Fibroblast of lung (primary cell): ENCODE measurements at regions not wholly inside any gene's neighbourhood (a gene's known extent, or its start where the extent isn't known, plus 50 kb on each side); places are given as distances from the start of the nearest gene placed in this dataset.
"Not testable (repeated sequence)": the region's sequence is repeated elsewhere in the genome, so short reads cannot be mapped to it uniquely, and the experiment has no call there.

Source experiments
- DNase-seq, 2 donors: peaks; one replicate each; pipeline versions ENCODE4 v3.0.0 to v3.0.0-alpha.2; 2010; ENCODE audit warnings: low read depth in 2 of 2
- H2AFZ ChIP-seq: 2 replicates; pipeline ENCODE4 v1.5.1; 2012; ENCODE audit warnings: low read length, control low read depth, inconsistent platforms
- H3K27ac ChIP-seq: 2 replicates; pipeline ENCODE4 v1.5.1; 2011; ENCODE audit warnings: low read length, control low read depth; ENCODE audit not compliant: insufficient read depth
- H3K27me3 ChIP-seq: 2 replicates; pipeline ENCODE4 v1.5.1; 2011; ENCODE audit warnings: mild to moderate bottlenecking, low read length; ENCODE audit not compliant: control insufficient read depth, insufficient read depth
- H3K36me3 ChIP-seq: 2 replicates; pipeline ENCODE4 v1.5.1; 2011; ENCODE audit warnings: low read length; ENCODE audit not compliant: control insufficient read depth, insufficient read depth
- H3K4me1 ChIP-seq: 2 replicates; pipeline ENCODE4 v1.5.1; 2011; ENCODE audit warnings: low read length; ENCODE audit not compliant: control insufficient read depth, insufficient read depth; ENCODE audit errors: extremely low read depth
- H3K4me2 ChIP-seq: 2 replicates; pipeline ENCODE4 v1.5.1; 2011; ENCODE audit warnings: low read length, control low read depth; ENCODE audit not compliant: insufficient read depth; ENCODE audit errors: extremely low read depth
- H3K4me3 ChIP-seq, 4 experiments: fragments of 200-600 bp in 1 of 4; sonication (generic) in 1 of 4; replicated peaks in 1 of 4; 2 replicates each; pipeline ENCODE4 v1.5.1; 2011 to 2016; ENCODE audit warnings: low read length in 4 of 4, low read depth in 3 of 4, mild to moderate bottlenecking in 3 of 4, control low read depth in 2 of 4, inconsistent platforms in 1 of 4, mixed read lengths in 1 of 4; ENCODE audit not compliant: insufficient read depth in 1 of 4; ENCODE audit errors: control extremely low read depth in 1 of 4
- H3K79me2 ChIP-seq: 2 replicates; pipeline ENCODE4 v1.5.1; 2012; ENCODE audit warnings: mild to moderate bottlenecking, low read length, inconsistent platforms; ENCODE audit not compliant: control insufficient read depth, insufficient read depth
- H3K9ac ChIP-seq: 2 replicates; pipeline ENCODE4 v1.5.1; 2011; ENCODE audit warnings: mild to moderate bottlenecking, low read length, control low read depth; ENCODE audit not compliant: insufficient read depth
- H3K9me3 ChIP-seq: 2 replicates; pipeline ENCODE4 v1.5.1; 2012; ENCODE audit warnings: low read depth, low read length; ENCODE audit not compliant: control insufficient read depth, insufficient read depth
- H4K20me1 ChIP-seq: 2 replicates; pipeline ENCODE4 v1.5.1; 2011; ENCODE audit warnings: low read length; ENCODE audit not compliant: control insufficient read depth, insufficient read depth; ENCODE audit errors: extremely low read depth
- EZH2 ChIP-seq: IDR thresholded peaks from 2 replicates; pipeline ENCODE4 v1.5.1; 2012; ENCODE audit warnings: low read length, control low read depth, mild to moderate bottlenecking; ENCODE audit errors: missing control alignments
- TF ChIP-seq, protein P1 (sequence below), 2 donors: IDR thresholded peaks in 1 of 2; conservative IDR thresholded peaks in 1 of 2; 1 replicate in 1 of 2; 2 replicates in 1 of 2; pipeline ENCODE4 v1.5.1; 2011 to 2012; ENCODE audit warnings: low read length in 2 of 2, control low read depth in 1 of 2, inconsistent platforms in 1 of 2, low read depth in 1 of 2, mild to moderate bottlenecking in 1 of 2

DNA sequence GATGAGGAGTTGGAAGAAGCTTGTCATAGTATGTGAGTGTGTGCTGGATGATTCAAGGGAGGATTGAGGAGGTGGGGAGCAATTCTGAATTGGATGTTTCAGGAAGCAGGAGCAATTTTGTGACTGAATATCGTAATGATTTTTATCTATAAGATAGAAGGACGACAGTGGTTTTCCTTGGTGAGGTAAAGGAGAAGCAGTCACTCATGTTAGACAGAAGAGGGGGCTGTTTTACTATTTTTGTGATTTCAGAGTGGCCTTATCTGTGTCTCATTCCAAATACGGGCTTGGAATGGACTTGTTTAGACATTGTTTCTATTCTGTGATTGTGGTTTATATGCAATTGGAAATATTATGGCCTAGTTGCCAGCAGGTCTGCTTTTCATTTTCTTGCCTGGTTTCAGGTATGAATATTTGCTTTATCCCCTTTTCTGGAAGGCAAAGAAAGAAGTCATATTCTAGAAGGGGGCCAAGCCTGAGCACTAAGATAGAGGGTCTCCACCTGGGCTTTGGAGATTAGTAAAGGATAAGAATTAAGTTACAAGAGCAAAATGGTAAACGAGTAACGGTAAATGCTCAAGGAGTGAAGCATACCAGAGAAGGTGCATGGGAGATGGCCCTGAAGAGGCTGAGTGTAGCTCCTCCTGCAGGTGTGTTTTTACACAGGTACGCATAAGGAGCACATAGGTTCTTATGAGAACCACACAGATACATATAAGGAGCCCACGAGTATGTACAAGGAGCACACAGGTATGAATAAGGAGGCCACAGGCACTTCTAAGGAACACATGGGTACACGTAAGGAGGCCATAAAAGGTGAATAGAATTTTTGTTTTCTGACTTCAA lies 124.6 kb upstream of the KCNAB1 start:
- Histone ChIP-seq H3K36me3 (no peaks in the 10 kb centered on the region), H3K4me3 (no peak overlapping the region), H3K27me3 (no peaks in the 10 kb centered on the region), H3K79me2 (no peaks in the 10 kb centered on the region), H4K20me1 (no peaks in the 10 kb centered on the region), H3K27ac (no peak overlapping the region), H3K4me1 (no peaks in the 10 kb centered on the region), H3K9me3 (no peaks in the 10 kb centered on the region), H3K9ac (no peak overlapping the region), H3K4me2 (no peak overlapping the region), H2AFZ (peak overlapping the region; percentile 35)
- TF ChIP-seq EZH2, result no peak
- TF ChIP-seq, protein P1, sequence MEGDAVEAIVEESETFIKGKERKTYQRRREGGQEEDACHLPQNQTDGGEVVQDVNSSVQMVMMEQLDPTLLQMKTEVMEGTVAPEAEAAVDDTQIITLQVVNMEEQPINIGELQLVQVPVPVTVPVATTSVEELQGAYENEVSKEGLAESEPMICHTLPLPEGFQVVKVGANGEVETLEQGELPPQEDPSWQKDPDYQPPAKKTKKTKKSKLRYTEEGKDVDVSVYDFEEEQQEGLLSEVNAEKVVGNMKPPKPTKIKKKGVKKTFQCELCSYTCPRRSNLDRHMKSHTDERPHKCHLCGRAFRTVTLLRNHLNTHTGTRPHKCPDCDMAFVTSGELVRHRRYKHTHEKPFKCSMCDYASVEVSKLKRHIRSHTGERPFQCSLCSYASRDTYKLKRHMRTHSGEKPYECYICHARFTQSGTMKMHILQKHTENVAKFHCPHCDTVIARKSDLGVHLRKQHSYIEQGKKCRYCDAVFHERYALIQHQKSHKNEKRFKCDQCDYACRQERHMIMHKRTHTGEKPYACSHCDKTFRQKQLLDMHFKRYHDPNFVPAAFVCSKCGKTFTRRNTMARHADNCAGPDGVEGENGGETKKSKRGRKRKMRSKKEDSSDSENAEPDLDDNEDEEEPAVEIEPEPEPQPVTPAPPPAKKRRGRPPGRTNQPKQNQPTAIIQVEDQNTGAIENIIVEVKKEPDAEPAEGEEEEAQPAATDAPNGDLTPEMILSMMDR (conservative IDR thresholded peaks at IDR 0.05 in 1 of 2, IDR thresholded peaks at IDR 0.05 in 1 of 2; ENCODE audit: low read depth in 1 of 2, low read length in 2 of 2), result peak; percentile 62 to 63
- peak; percentile 58 to 74 for DNase-seq

DNA sequence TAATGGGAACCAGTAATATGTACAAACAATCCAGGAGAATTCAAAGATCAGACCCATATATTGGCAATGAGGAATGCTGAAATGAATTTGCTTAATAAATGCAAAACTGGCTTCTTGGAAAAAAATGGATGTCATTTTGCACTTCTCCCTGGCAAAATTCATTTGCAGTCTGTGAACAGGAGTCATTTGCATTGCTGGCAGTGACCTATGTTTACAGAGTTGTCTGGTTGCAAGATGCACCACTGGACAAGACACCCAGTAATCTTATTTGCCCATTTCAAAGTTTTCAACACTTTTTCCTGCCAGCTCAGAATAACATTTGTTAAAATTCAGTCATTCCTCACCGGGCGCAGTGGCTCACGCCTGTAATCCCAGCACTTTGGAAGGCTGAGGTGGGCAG lies 123.5 kb upstream of the KCNAB1 start:
- TF ChIP-seq, protein P1 (conservative IDR thresholded peaks at IDR 0.05 in 1 of 2, IDR thresholded peaks at IDR 0.05 in 1 of 2; ENCODE audit: low read depth in 1 of 2, low read length in 2 of 2), result no peak
- no peak for TF ChIP-seq EZH2
- Histone ChIP-seq H3K4me1 (no peaks in the 10 kb centered on the region), H2AFZ (no peak overlapping the region), H3K36me3 (no peaks in the 10 kb centered on the region), H3K79me2 (no peaks in the 10 kb centered on the region), H4K20me1 (no peaks in the 10 kb centered on the region), H3K27ac (no peak overlapping the region), H3K9ac (no peak overlapping the region), H3K4me2 (no peak overlapping the region), H3K4me3 (no peak overlapping the region), H3K9me3 (no peaks in the 10 kb centered on the region), H3K27me3 (no peaks in the 10 kb centered on the region)
- no peak for DNase-seq

DNA sequence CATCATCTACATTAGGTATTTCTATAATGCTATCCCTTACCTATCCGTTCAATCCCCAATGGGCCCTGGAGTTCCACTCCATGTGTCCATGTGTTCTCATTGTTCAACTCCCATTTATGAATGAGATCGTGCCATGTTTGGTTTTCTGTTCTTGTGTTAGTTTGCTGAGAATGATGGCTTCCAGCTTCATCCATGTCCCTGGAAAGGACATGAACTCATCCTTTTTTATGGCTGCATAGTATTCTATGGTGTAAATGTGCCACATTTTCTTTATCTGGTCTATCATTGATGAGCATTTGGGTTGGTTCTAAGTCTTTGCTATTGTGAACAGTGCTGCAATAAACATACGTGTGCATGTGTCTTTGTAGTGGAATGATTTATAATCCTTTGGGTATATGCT lies 122.2 kb upstream of the KCNAB1 start:
- H3K36me3 ChIP-seq, H3K4me3 ChIP-seq, H3K27me3 ChIP-seq, H3K79me2 ChIP-seq, H3K9me3 ChIP-seq, H3K27ac ChIP-seq, H2AFZ ChIP-seq, H4K20me1 ChIP-seq, H3K9ac ChIP-seq, H3K4me1 ChIP-seq, DNase-seq, H3K4me2 ChIP-seq: not testable (repeated sequence)
